H1 (cell line): ENCODE measurements at regions not wholly inside any gene's neighbourhood (a gene's known extent, or its start where the extent isn't known, plus 50 kb on each side); places are given as distances from the start of the nearest gene placed in this dataset.

Experiments used
- BRCA1 ChIP-seq: IDR thresholded peaks from 2 replicates; pipeline ENCODE4 v1.6.1; 2012; ENCODE audit warnings: low read depth, low read length, improper control_type of control experiment
- CBX8 ChIP-seq: fragments of 300-800, 300-1000 bp; sonication (generic); IDR thresholded peaks from 2 replicates; pipeline ENCODE4 v1.7.1; 2016; ENCODE audit warnings: low read depth, low read length, borderline replicate concordance
- GTF2F1 ChIP-seq: IDR thresholded peaks from 2 replicates; pipeline ENCODE4 v1.6.1; 2012; ENCODE audit warnings: low read depth, low read length, improper control_type of control experiment, borderline replicate concordance
- HDAC6 ChIP-seq: IDR thresholded peaks from one replicate; pipeline ENCODE4 v1.7.1; 2012; ENCODE audit warnings: low read depth, mild to moderate bottlenecking, inconsistent platforms, low read length, moderate library complexity
- KDM5A ChIP-seq: fragments of 200-600 bp; IDR thresholded peaks from 2 replicates; pipeline ENCODE4 v1.7.1; 2012; ENCODE audit warnings: mild to moderate bottlenecking, low read length, inconsistent platforms, mixed read lengths
- NANOG ChIP-seq: IDR thresholded peaks from 2 replicates; pipeline ENCODE4 v1.6.1; 2011; ENCODE audit warnings: low read length, low read depth, mild to moderate bottlenecking, inconsistent platforms; ENCODE audit not compliant: insufficient read depth, poor library complexity, severe bottlenecking
- SP1 ChIP-seq: IDR thresholded peaks from 2 replicates; pipeline ENCODE4 v1.6.1; 2011; ENCODE audit warnings: low read depth, low read length

- no peak for TF ChIP-seq HDAC6
- TF ChIP-seq NANOG: no peak
- TF ChIP-seq GTF2F1: no peak
- no peak for TF ChIP-seq CBX8
- no peak for TF ChIP-seq KDM5A
- TF ChIP-seq BRCA1: no peak
- TF ChIP-seq SP1: no peak
Observed at GRCh38 chr4:128364565-128364964, 77.0 kb upstream of the PGRMC2 start (continued).
